IMR-90 (cell line): ENCODE measurements at regions not wholly inside any gene's neighbourhood (a gene's known extent, or its start where the extent isn't known, plus 50 kb on each side); places are given as distances from the start of the nearest gene placed in this dataset.

Experiments used
- ATAC-seq: fragments of 200-7000 bp; cut with Tn5 transposase; 2 replicates; pipeline ENCODE4 v1.9.1; 2020; ENCODE audit warnings: low read depth, mild to moderate bottlenecking, moderate library complexity
- BruUV-seq: library from RNA; stranded (reverse); fragments of 400-500 nt; replicated peaks from 2 replicates; lab custom pipeline; 2021; lab: Mats Ljungman, UMichigan
- CTCF ChIA-PET: fragments of 300-600 bp; formaldehyde crosslinking; extraction: SDS; loops from one replicate; lab custom pipeline; 2021; ENCODE audit warnings: antibody characterized with exemption; lab: Yijun Ruan, JAX
- POLR2A ChIA-PET: fragments of 300-600 bp; sonication (Branson Sonifier 250); formaldehyde crosslinking; loops from one replicate; lab custom pipeline; 2022; ENCODE audit warnings: antibody characterized with exemption; ENCODE audit not compliant: unreplicated experiment; lab: Charles Lee
- DNase-seq: peaks from one replicate; pipeline ENCODE4 v3.0.0; 2013
- H2AFZ ChIP-seq: replicated peaks from 2 replicates; pipeline ENCODE3; 2013; ENCODE audit warnings: low read length, mild to moderate bottlenecking; ENCODE audit not compliant: poor library complexity
- H2AK5ac ChIP-seq: 2 replicates; pipeline ENCODE4 v1.6.1; 2013; ENCODE audit warnings: low read depth, low read length, inconsistent platforms
- H2AK9ac ChIP-seq: replicated peaks from 2 replicates; pipeline ENCODE3; 2013; ENCODE audit warnings: mild to moderate bottlenecking, low read depth, low read length, moderate library complexity; ENCODE audit not compliant: poor library complexity
- H2BK120ac ChIP-seq: 2 replicates; pipeline ENCODE4 v1.6.1; 2013; ENCODE audit warnings: low read depth, low read length, inconsistent platforms
- H2BK15ac ChIP-seq: 3 replicates; pipeline ENCODE4 v1.6.1; 2013; ENCODE audit warnings: low read depth, low read length, inconsistent platforms
- H2BK20ac ChIP-seq: 2 replicates; pipeline ENCODE4 v1.6.1; 2013; ENCODE audit warnings: low read depth, mild to moderate bottlenecking, inconsistent platforms, low read length, moderate library complexity
- H2BK5ac ChIP-seq: 2 replicates; pipeline ENCODE4 v1.6.1; 2013; ENCODE audit warnings: mild to moderate bottlenecking, low read depth, low read length, inconsistent platforms; ENCODE audit not compliant: poor library complexity, severe bottlenecking
- H3K14ac ChIP-seq: replicated peaks from 2 replicates; pipeline ENCODE4 v1.6.1; 2013; ENCODE audit warnings: low read depth, low read length, inconsistent platforms
- H3K18ac ChIP-seq: 2 replicates; pipeline ENCODE4 v1.6.1; 2013; ENCODE audit warnings: low read depth, low read length, control low read depth
- H3K23ac ChIP-seq: 2 replicates; pipeline ENCODE4 v1.6.1; 2013; ENCODE audit warnings: low read depth, low read length, inconsistent platforms
- H3K27ac ChIP-seq: 2 replicates; pipeline ENCODE4 v1.5.1; 2013; ENCODE audit warnings: mild to moderate bottlenecking, control low read depth, low read length; ENCODE audit not compliant: insufficient read depth
- H3K27me3 ChIP-seq: 2 replicates; pipeline ENCODE4 v1.6.1; 2013; ENCODE audit warnings: low read length; ENCODE audit not compliant: control insufficient read depth, insufficient read depth
- H3K36me3 ChIP-seq: 2 replicates; pipeline ENCODE4 v1.6.1; 2013; ENCODE audit warnings: low read length, mixed read lengths; ENCODE audit not compliant: control insufficient read depth, insufficient read depth
- H3K4ac ChIP-seq: 2 replicates; pipeline ENCODE4 v1.6.1; 2013; ENCODE audit warnings: low read depth, low read length, inconsistent platforms
- H3K4me1 ChIP-seq: 2 replicates; pipeline ENCODE4 v1.6.1; 2013; ENCODE audit warnings: low read length, mixed read lengths; ENCODE audit not compliant: control insufficient read depth, insufficient read depth
- H3K4me2 ChIP-seq: 2 replicates; pipeline ENCODE4 v1.6.1; 2013; ENCODE audit warnings: low read depth, mild to moderate bottlenecking, control low read depth, low read length, moderate library complexity
- H3K4me3 ChIP-seq: 2 replicates; pipeline ENCODE4 v1.5.1; 2013; ENCODE audit warnings: low read depth, mild to moderate bottlenecking, control low read depth, low read length, moderate library complexity; ENCODE audit not compliant: insufficient read depth
- H3K56ac ChIP-seq: 2 replicates; pipeline ENCODE4 v1.6.1; 2013; ENCODE audit warnings: low read length, inconsistent platforms; ENCODE audit not compliant: insufficient read depth; ENCODE audit errors: extremely low read depth
- H3K79me1 ChIP-seq, 2 experiments: 2 replicates each; pipeline ENCODE4 v1.6.1; 2013; ENCODE audit warnings: low read length in 2 of 2, inconsistent platforms in 1 of 2, low read depth in 1 of 2
- H3K9ac ChIP-seq: 2 replicates; pipeline ENCODE4 v1.6.1; 2013; ENCODE audit warnings: low read depth, low read length, control low read depth
- H3K9me1 ChIP-seq: 2 replicates; pipeline ENCODE4 v1.6.1; 2013; ENCODE audit warnings: low read length, inconsistent platforms; ENCODE audit not compliant: insufficient read depth
- H3K9me3 ChIP-seq: 2 replicates; pipeline ENCODE4 v1.6.1; 2013; ENCODE audit warnings: low read length; ENCODE audit not compliant: control insufficient read depth, insufficient read depth
- H4K20me1 ChIP-seq: 2 replicates; pipeline ENCODE4 v1.6.1; 2013; ENCODE audit warnings: low read length, inconsistent platforms; ENCODE audit not compliant: insufficient read depth
- H4K5ac ChIP-seq: 2 replicates; pipeline ENCODE4 v1.6.1; 2013; ENCODE audit warnings: mild to moderate bottlenecking, low read depth, low read length, control low read depth
- H4K8ac ChIP-seq, 2 experiments: 2 replicates each; pipeline ENCODE4 v1.6.1; 2013; ENCODE audit warnings: low read depth in 2 of 2, low read length in 2 of 2, control low read depth in 1 of 2, inconsistent platforms in 1 of 2
- H4K91ac ChIP-seq: 2 replicates; pipeline ENCODE4 v1.6.1; 2013; ENCODE audit warnings: low read depth, low read length, inconsistent platforms; ENCODE audit not compliant: insufficient read depth
- FOS ChIP-seq: fragments of 150-350 bp; IDR thresholded peaks from 2 replicates; pipeline ENCODE4 v1.6.1; 2016; ENCODE audit warnings: low read depth, low read length
- MAFK ChIP-seq: IDR thresholded peaks from 2 replicates; pipeline ENCODE4 v1.6.1; 2012; ENCODE audit warnings: low read depth, low read length, improper control_type of control experiment
- WGBS, 2 experiments: methylation state at CpG; one replicate each; pipeline versions ENCODE4 v1.1.5 to v1.1.7; 2013; ENCODE audit warnings: missing lambda C conversion rate in 2 of 2; ENCODE audit not compliant: insufficient read length in 1 of 2; ENCODE audit errors: extremely low coverage in 2 of 2; 5-methylcytosine and 5-hydroxymethylcytosine counted together
- dilution Hi-C: fragments of 300-500 bp; cut with HindIII; formaldehyde crosslinking; loops from one replicate; pipeline ENCODE4 v1.14.3; 2018; ENCODE audit warnings: low sequenced_read_pairs; ENCODE audit not compliant: unreplicated experiment
- in situ Hi-C: fragments of 300-500 bp; cut with MboI; formaldehyde crosslinking; loops from 3 replicates; pipeline ENCODE4 v1.14.3; 2019; ENCODE audit warnings: low sequenced_read_pairs, inconsistent platforms, mixed read lengths
- intact Hi-C: fragments of 100-400 bp; cut with micrococcal nuclease; formaldehyde crosslinking; loops from 2 replicates; pipeline ENCODE4 v1.10.0; 2022

DNA sequence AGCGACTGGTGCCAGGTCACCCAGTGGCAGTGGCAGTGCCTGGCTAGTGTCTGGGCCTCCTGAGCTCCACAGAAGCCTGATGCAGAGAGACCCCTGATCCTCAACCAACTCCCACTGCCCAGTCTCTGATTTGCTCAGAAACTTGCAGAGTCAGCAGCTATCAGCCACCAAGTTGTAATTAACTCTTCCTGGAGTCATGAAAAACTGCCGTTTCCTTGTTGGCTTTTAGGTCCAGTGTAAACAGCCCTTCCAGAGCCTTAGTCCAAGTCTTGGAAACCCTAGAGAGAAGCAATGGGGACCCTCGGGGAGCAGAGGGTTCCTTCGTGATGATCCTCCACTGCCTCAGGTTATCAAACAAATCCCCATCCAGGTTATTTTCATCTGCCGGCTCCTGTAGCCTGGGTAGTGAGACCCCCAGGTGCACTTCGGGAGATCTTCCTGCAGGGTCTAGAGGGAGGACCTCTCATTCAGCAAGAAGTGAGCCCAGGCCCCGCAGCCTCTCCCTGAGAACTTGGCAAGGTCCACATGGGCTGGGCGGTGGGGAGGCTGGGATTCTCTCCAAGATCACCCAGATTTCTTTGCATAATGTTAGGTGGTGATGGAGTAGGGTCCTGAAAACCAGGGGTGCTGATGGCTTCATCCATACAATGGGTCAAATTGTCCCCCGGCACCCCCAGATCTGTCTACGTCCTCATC, 137.7 kb upstream of the HDAC4 start:
- H3K56ac ChIP-seq: no peak overlapping the region
- no peaks in the 10 kb centered on the region for H3K9me1 ChIP-seq
- TF ChIP-seq MAFK (0 out of 2 replicates have a peak, but pooled peaks have one; percentile 20), FOS (no peak)
- no peak overlapping the region for H2AK9ac ChIP-seq
- no peak overlapping the region for H3K9ac ChIP-seq
- no peak overlapping the region for H2AFZ ChIP-seq
- no peak overlapping the region for H3K14ac ChIP-seq
- no peak for DNase-seq
- no peaks in the 10 kb centered on the region for H4K20me1 ChIP-seq
- H2BK120ac ChIP-seq: no peak overlapping the region
- H4K8ac ChIP-seq: no peak overlapping the region
- no TSS peak for BruUV-seq
- in situ Hi-C loops (no loop called here), intact Hi-C loops (no loop called here), dilution Hi-C loops (no loop called here)
- no peaks in the 10 kb centered on the region for H3K36me3 ChIP-seq
- H3K79me1 ChIP-seq: no peaks in the 10 kb centered on the region
- no peak for ATAC-seq
- no peak overlapping the region for H3K23ac ChIP-seq
- no peak overlapping the region for H3K4me2 ChIP-seq
- no peak overlapping the region for H4K91ac ChIP-seq
- no peak overlapping the region for H2AK5ac ChIP-seq
- no peak overlapping the region for H2BK15ac ChIP-seq
- H2BK5ac ChIP-seq: no peak overlapping the region
- no peaks in the 10 kb centered on the region for H3K4me1 ChIP-seq
- H4K5ac ChIP-seq: no peak overlapping the region
- POLR2A ChIA-PET: no interaction called here
- H3K27me3 ChIP-seq: no peaks in the 10 kb centered on the region
- WGBS, 2 experiments: 100% methylated on average over 1 of the region's 10 CpGs; no CpG with 5 or more reads in 1 of the 2 experiments
- CTCF ChIA-PET: no interaction called here
- no peak overlapping the region for H3K4ac ChIP-seq
- H3K27ac ChIP-seq: no peak overlapping the region
- no peak overlapping the region for H3K4me3 ChIP-seq
- no peak overlapping the region for H3K18ac ChIP-seq
- no peak overlapping the region for H2BK20ac ChIP-seq
- H3K9me3 ChIP-seq: peaks cover 23% of the 10 kb centered on the region
